ENCODE measurements at regions not wholly inside any gene's neighbourhood (a gene's known extent, or its start where the extent isn't known, plus 50 kb on each side); places are given as distances from the start of the nearest gene placed in this dataset.

DNA sequence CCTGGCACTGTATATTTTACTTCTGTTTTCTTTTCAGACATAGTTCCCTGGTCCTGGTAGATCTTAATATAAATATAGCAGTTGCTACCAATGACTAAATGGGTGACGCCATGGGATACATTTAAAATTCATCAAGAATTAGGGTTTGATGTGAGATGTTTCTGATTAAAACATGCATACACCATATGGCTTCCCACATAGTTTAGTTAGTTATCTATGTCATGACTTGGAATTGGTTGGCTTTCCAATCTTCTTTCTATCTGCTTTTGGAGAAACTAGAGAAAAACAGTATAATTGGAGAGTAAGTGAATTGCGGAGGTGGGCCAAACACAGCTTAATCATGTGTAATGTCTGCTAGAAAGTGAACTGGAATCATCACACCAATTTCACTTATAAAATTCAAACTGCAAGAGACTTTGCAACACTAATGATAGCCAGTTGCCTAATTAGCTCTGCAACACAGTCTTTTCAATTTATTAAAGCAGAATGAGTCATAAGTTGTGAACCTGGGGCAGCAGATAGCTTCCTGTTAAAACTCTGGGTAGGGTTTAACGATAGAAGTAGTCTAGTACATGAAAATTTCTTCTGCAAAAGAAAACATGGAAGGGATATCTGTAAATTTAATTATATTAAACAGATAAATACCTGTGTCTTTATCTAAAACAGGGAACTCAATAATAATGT lies 295.2 kb downstream of the SLC16A7 start:
- Histone ChIP-seq H3K27me3 (ENCODE audit: insufficient read depth, poor library complexity, severe bottlenecking) (no peaks in the 10 kb centered on the region), H3K4me3 (replicated peaks; ENCODE audit: insufficient read depth, low read length) (no peak overlapping the region), H3K27ac (replicated peaks) (no peak overlapping the region)
- no peak for TF ChIP-seq SPI1 (IDR thresholded peaks at IDR 0.05; ENCODE audit: borderline replicate concordance, low read depth)
- TF ChIP-seq REST (IDR thresholded peaks at IDR 0.05; ENCODE audit: insufficient replicate concordance, low read depth) = no peak
- no peak for TF ChIP-seq POLR2AphosphoS5 (IDR thresholded peaks at IDR 0.05; ENCODE audit: low read depth)
- TF ChIP-seq, protein P1, sequence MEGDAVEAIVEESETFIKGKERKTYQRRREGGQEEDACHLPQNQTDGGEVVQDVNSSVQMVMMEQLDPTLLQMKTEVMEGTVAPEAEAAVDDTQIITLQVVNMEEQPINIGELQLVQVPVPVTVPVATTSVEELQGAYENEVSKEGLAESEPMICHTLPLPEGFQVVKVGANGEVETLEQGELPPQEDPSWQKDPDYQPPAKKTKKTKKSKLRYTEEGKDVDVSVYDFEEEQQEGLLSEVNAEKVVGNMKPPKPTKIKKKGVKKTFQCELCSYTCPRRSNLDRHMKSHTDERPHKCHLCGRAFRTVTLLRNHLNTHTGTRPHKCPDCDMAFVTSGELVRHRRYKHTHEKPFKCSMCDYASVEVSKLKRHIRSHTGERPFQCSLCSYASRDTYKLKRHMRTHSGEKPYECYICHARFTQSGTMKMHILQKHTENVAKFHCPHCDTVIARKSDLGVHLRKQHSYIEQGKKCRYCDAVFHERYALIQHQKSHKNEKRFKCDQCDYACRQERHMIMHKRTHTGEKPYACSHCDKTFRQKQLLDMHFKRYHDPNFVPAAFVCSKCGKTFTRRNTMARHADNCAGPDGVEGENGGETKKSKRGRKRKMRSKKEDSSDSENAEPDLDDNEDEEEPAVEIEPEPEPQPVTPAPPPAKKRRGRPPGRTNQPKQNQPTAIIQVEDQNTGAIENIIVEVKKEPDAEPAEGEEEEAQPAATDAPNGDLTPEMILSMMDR (IDR thresholded peaks at IDR 0.05; ENCODE audit: insufficient read depth, low read length) = no peak
- TF ChIP-seq GABPA (IDR thresholded peaks at IDR 0.05; ENCODE audit: low read depth) = no peak
- no peak for DNase-seq (ENCODE audit: low read depth in 1 of 2, low spot score in 1 of 2)

DNA sequence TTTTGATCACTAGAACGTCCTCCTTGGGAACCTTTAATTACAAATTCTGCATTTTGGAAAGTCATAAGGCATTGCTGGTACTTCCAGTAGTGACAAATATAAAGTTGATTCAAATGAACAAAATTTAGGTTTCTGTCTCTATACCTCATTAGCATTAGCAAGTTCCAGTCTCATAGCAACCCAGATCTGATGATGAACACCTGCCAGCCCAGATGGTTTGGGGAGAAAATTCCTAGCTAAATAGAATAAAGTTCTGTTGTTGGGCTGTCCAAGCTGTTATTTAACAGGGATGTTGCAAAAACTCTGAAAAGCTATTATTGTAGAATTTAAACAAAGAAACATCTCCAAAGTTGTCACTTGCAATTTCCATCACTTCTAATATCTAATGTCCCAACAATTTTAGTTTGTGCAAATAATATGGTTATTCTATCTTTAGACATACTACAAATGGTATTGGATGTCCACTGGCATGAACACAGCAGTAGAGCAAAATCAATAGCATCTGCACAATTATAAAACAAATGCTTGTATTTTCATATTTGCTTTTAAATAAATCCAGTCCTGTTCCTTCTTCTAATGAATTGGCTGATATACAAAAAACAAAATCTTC lies 299.4 kb downstream of the SLC16A7 start:
- DNase-seq (ENCODE audit: low read depth in 1 of 2, low spot score in 1 of 2) = no peak
- no peaks in the 10 kb centered on the region for H3K27me3 ChIP-seq (ENCODE audit: insufficient read depth, poor library complexity, severe bottlenecking)
- H3K27ac ChIP-seq (replicated peaks) = no peak overlapping the region
- no peak overlapping the region for H3K4me3 ChIP-seq (replicated peaks; ENCODE audit: insufficient read depth, low read length)
- no peak for TF ChIP-seq POLR2AphosphoS5 (IDR thresholded peaks at IDR 0.05; ENCODE audit: low read depth)

GRCh38 chr12:59904874-59905521 lies 309.2 kb downstream of the SLC16A7 start:
- no peak for DNase-seq (ENCODE audit: low read depth in 1 of 2, low spot score in 1 of 2)
- TF ChIP-seq, protein P1 (IDR thresholded peaks at IDR 0.05; ENCODE audit: insufficient read depth, low read length) = no peak
- TF ChIP-seq REST (IDR thresholded peaks at IDR 0.05; ENCODE audit: insufficient replicate concordance, low read depth) = no peak
- TF ChIP-seq POLR2AphosphoS5 (IDR thresholded peaks at IDR 0.05; ENCODE audit: low read depth) = no peak
- TF ChIP-seq SPI1 (IDR thresholded peaks at IDR 0.05; ENCODE audit: borderline replicate concordance, low read depth) = no peak
- TF ChIP-seq GABPA (IDR thresholded peaks at IDR 0.05; ENCODE audit: low read depth) = no peak
- Histone ChIP-seq H3K4me3 (replicated peaks; ENCODE audit: insufficient read depth, low read length) (no peak overlapping the region), H3K27me3 (ENCODE audit: insufficient read depth, poor library complexity, severe bottlenecking) (no peaks in the 10 kb centered on the region), H3K27ac (replicated peaks) (no peak overlapping the region)

DNA sequence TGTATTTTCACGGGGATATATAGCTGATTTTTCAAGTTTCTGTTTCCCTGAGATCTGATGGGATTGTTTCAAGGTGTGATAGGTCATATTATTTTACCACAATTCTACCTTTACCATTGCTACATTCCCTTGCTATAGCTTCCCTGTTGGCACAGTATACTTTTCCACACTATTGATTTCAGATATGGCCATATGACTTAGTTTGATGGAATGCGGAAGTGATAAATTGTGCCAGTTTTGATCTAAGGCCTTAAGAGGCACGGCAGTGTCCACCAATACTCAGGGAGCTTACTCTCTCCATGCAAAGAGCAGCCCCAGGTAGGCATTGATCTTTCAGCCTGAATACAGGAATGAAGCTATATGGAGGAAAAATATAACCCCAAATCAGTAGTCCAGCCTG lies 315.7 kb downstream of the SLC16A7 start:
- H3K4me3 ChIP-seq (replicated peaks; ENCODE audit: insufficient read depth, low read length) = no peak overlapping the region
- no peak for DNase-seq (ENCODE audit: low read depth in 1 of 2, low spot score in 1 of 2)
- H3K27ac ChIP-seq (replicated peaks) = no peak overlapping the region
- no peaks in the 10 kb centered on the region for H3K27me3 ChIP-seq (ENCODE audit: insufficient read depth, poor library complexity, severe bottlenecking)
- TF ChIP-seq SPI1 (IDR thresholded peaks at IDR 0.05; ENCODE audit: borderline replicate concordance, low read depth) (no peak), GABPA (IDR thresholded peaks at IDR 0.05; ENCODE audit: low read depth) (no peak), REST (IDR thresholded peaks at IDR 0.05; ENCODE audit: insufficient replicate concordance, low read depth) (no peak), POLR2AphosphoS5 (IDR thresholded peaks at IDR 0.05; ENCODE audit: low read depth) (no peak)
- TF ChIP-seq, protein P1 (IDR thresholded peaks at IDR 0.05; ENCODE audit: insufficient read depth, low read length) = no peak
